HG03571 (cell line): ENCODE measurements at regions not wholly inside any gene's neighbourhood (a gene's known extent, or its start where the extent isn't known, plus 50 kb on each side); places are given as distances from the start of the nearest gene placed in this dataset.
"Not testable (repeated sequence)": the region's sequence is repeated elsewhere in the genome, so short reads cannot be mapped to it uniquely, and the experiment has no call there.

Experiments used
- ATAC-seq: cut with Tn5 transposase; IDR thresholded peaks from one replicate; pipeline ENCODE4 v1.9.1; 2021; ENCODE audit not compliant: unreplicated experiment

DNA sequence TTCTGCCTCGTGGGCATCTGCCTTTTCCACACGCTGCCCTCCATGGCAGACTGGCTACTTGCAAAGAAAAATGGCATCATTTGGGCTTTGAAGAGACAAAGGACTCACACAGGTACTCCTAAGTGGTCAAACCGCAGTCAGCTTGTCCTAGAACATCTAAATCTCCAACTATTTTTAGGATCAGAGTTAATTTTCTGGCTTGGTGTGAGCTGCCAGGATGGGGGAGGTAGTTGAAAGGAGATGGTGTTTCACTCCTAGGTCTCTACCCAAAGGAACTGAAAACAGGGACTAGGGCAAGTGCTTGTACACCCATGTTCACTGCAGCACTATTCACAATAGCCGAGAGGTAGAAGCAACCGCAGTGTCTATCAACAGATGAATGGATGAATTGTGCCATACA, 107.9 kb upstream of the ATL2 start:
- ATAC-seq, result no peak

DNA sequence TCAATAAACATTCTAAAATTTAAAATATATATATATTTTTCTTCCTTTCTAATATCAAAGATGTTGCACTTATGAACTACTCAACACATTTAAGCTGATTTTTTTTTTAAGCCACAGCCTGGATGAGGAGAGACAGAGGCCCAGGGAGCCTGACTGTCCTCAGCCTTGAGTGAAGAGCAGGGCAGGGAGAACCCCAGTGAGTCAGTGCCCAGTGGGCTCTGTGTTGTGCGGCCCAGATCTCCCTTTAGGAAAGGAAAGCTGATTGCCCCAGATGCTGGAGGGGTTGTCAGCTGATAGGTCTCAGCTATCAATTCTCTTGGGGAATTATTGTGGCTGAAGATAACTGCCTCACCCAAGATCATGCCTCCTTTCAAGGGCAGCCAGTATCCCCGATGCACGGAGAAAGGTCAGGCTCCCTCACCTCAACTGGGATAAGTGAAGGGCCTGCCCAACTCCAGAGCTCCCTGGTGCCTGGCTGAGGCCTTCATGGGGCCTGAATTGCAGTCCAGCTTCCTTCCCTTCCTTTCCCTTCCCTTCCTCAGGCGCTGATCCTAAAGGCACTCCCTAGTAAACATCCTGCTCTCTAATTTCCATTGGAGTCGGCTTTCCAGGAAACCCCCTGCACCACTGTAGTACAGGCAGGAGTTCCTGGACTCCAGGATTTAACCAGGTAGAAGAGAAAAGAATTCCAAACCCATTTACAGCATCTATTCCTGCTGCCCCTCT, 106.9 kb upstream of the ATL2 start:
- ATAC-seq, result no peak

DNA sequence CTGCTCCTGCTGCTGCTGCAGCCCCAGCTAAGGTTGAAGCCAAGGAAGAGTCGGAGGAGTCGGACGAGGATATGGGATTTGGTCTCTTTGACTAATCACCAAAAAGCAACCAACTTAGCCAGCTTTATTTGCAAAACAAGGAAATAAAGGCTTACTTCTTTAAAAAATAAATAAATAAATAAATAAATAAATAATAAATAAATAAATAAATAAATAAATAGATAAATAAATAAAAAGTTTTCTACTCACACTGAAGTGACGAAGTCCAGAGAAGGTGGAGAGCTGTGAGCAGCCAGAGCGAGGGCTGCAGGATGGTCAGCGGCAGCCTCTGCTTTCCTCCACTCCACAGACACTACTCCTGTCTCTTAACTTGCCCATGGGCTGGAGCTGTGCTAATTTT, 105.6 kb upstream of the ATL2 start:
- ATAC-seq, result not testable (repeated sequence)

GRCh38 chr2:38480617-38481016, 103.5 kb upstream of the ATL2 start:
- ATAC-seq, result no peak

GRCh38 chr2:38477006-38477405, 99.9 kb upstream of the ATL2 start:
- ATAC-seq, result no peak

GRCh38 chr2:38475567-38475881, 98.5 kb upstream of the ATL2 start:
- no peak for ATAC-seq

DNA sequence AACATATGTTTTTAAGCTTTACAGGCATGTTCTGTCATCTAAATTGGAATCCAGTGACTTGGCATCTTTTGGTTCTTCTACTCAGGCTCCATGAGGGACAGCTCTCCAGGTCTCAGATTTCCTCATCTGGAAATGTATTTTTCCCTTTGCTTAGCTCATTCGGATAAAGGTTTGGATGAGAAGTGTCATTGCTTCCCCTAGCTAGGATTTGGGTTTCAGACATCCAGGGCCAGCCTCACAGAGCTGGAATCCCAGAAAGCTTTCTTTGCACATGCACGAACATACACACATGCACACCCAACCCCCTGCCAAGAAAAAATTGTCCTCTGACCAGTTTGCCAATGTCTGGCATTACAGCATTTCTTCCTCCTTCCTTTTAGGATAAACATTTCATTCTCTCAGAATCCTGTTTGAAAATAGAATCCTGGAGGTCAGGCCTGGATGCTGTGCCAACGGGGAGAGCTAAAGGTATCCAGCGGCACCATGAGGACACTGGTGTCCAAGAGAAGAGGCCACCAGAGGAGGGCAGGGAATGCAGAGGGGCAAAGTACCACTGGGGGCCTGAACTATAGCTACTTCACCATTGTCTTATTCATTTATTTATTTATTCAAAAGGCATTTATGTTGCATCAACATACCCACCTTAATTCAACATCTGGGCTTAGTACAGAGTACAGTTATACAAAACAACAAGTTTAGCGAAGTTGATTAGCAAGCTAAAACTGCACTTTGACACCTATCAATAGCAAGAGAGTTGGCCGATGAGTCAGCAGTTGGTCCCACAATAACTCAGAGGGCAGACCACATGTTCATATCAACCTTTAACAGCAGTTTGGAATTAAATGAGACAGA, 97.9 kb upstream of the ATL2 start:
- no peak for ATAC-seq

DNA sequence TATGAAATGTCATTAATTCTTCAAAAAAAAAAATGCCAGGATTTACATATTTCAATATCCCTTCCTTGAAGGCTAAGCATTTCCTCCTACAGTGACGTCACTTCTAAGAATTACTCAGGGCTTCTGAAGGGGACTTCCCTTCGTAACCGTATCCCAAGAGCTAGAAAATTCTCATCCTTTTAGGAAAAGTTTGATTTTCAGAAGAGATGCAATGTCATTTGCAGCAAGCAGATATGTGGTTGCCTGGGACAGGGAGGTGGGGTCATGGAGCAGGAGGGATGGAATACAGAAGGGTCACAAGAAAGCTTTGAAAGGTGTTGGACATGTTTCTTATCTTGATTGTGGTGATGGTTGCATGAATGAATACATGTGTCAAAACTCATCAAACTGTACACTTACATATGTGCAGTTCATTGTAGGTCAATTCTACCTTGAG, 97.0 kb upstream of the ATL2 start:
- no peak for ATAC-seq

GRCh38 chr2:38473333-38474005, 96.4 kb upstream of the ATL2 start:
- ATAC-seq, result no peak

DNA sequence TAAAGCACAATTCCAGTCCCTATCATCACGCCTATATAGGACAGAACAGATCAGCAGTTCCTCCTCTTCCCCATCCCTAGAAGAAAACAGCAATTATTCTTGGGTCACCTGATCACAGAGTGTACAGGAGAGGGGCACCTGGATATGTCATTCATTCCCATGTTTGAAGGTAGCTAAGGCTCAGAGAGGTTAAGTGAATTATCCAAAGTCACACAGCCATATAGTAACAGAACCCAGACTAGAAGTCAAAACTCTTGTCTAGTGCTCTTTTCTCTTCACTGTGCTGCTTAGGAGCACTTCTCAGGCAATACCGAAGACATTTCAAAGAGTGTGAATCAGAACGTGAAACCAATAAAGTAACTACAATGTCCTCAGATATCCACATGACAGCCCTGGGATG, 93.0 kb upstream of the ATL2 start:
- no peak for ATAC-seq

GRCh38 chr2:38467768-38468455, 90.8 kb upstream of the ATL2 start:
- ATAC-seq, result no peak

DNA sequence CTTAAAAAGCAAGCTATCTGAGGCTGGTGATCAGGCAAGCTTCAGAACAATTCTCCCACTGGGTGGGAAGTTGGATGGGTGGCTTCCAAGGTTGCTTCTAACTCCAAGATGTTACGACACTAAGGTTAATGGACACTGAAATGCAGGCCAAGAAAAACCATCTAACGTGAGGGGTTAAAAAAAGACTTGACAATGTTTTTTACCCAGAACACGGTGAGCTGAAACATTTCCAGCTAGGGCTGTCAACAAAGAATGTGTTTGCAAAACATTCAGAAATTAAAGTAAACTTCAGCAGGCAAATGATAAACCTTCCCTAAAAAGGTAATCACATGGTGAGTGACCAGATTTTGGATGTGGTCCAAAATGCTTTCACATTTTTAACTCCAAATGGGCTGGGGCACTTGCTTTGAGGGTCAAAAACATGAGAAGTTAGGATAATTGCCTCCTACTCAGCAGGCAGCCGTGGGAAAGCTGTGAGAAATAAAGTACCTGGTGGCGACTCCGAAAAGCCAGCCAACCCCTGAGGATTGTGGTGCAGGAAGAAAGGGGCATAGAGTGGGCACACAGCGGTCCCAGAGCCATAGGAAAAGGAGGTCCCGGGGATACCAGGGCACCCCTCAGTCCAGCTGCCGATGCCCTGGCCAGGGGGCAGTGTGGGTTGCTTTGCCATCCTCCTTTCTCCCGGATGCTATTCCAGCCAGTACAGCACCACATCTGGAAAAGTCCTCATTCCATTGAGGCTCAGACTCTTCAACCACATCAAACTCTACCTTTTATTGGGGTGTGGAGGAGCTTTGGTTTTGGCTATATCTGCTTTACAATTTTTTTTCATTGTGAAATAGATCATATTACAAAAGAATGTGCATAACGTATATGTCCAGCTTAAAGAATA, 90.0 kb upstream of the ATL2 start:
- no peak for ATAC-seq

DNA sequence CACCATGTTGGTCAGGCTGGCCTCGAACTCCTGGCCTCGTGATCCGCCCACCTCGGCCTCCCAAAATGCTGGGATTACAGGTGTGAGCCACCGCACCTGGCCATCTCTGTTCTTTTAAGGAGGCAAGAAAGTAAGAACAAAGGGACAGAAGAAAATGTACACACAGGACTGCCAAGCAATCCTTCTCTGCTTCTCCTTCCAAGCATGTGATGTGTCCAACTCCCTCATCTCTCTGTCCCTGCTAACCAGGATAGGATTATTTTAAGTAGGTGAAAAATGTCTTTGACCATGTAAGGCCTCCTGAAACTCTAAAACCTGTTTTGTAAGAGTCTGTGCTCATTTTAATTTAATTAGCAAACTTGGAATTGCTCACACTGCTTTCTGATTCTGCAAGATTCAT, 89.3 kb upstream of the ATL2 start:
- no peak for ATAC-seq

DNA sequence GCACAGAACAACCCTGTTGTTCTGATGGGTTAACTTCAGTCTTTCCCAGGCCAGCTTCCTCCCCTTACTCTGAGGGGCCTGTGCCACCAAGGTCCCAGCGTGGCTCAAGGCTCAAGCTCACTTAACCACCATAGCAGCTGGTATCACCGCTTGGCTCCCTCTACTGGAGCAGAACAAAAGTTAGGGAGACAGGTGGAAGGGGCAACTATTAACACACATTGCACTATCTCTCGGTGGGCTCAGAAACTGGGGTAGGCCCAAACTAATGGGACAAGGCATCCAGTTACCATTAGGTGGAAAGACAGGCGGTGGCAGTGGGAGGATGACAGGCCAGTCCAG, 88.7 kb upstream of the ATL2 start:
- ATAC-seq, result no peak

DNA sequence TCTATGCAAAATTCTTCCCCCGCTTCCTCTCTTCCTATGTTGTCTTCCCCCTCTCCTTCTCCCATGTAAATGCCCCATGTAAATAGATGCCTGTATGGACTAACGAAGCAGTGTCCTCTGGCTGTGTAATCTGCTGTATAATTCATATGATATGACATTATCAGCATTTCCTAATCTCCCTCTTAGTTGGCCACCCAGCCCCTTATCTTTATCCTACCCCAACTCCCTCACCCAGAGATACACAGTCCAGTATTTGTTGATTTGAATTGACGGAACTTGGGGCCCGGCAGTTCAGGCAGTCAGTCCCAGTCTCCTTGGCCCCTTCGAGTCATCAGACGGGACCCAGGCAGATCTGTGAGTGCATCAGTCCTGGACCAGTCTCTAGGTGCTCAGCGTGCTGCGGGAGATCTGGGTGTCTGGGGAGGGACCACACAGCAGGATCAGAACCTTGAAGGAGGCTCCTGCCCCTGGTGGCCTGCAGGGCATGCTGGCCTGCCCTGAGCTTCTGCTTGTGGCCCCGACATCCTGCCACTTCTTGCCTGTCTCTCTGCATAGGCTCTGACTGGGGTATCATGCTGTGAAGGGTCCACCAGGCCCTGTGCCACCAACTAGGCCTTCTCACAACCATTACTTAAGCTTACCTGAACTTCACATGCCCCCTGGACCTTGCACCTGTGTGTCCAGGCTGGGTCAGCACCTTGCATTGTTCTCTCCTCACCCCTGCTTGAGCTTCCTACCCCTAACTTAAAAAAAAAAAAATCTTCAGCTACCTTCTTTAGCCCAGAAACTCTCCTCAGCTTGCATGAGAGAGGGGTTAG, 88.1 kb upstream of the ATL2 start:
- ATAC-seq, result no peak

DNA sequence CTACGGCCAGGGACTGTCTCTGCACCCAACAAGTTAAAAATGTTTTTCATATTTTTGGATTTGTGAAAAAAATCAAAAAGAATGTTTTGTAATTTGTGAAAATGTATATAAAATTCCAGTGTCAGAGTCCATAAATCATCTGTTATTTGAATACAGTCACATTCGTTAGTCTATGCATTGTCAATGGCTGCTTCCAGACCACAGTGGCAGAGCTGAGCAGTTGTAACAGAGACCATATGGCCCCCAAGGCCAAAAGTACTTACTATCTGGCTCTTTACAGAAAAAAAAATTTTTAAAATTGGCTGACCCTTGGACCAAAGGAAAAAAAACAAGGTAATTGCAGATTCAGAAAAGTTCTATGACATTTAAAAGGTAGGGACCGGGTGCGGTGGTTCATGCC, 86.7 kb upstream of the ATL2 start:
- no peak for ATAC-seq

- no peak for ATAC-seq
Observed at GRCh38 chr2:38462121-38462661, 85.1 kb upstream of the ATL2 start.

GRCh38 chr2:38461470-38461869, 84.4 kb upstream of the ATL2 start:
- no peak for ATAC-seq

GRCh38 chr2:38460313-38460712, 83.2 kb upstream of the ATL2 start:
- ATAC-seq, result no peak
